SK-N-MC (cell line): ENCODE measurements at regions not wholly inside any gene's neighbourhood (a gene's known extent, or its start where the extent isn't known, plus 50 kb on each side); places are given as distances from the start of the nearest gene placed in this dataset.

Source experiments
- EZH2 ChIP-seq: fragments of 200-600 bp; sonication (generic); IDR thresholded peaks from one replicate; pipeline ENCODE4 v1.6.1; 2017; ENCODE audit warnings: antibody characterized with exemption
- POLR2AphosphoS5 ChIP-seq: IDR thresholded peaks from 2 replicates; pipeline ENCODE4 v1.6.1; 2012; ENCODE audit warnings: mild to moderate bottlenecking, low read depth, low read length, borderline replicate concordance

- TF ChIP-seq POLR2AphosphoS5 (no peak), EZH2 (no peak)
These were observed 420.3 kb downstream of the FAM47B start for GRCh38 chrX:35362866-35363265.
